ENCODE measurements at regions not wholly inside any gene's neighbourhood (a gene's known extent, or its start where the extent isn't known, plus 50 kb on each side); places are given as distances from the start of the nearest gene placed in this dataset.

DNA sequence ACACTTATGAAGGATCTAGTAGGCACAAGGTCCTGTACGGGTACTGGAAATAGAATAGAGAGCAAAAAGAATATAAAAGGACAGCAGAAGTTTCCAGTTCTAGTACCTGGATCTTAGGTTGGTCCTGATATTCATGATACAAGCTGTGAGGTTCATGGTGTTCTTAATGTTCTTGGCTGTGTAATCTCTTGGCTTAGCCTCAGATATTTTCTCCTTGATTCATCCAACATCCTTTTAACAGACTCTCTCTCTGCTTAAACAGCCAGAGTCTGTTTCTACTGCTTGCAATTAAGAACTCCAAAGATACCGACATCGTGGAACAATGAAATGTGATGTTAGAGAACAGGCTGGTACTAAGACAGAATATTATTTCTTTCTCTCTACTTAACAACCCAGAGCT lies 49.9 kb downstream of the CNTN3 start:
- DNase-seq, result no peak

DNA sequence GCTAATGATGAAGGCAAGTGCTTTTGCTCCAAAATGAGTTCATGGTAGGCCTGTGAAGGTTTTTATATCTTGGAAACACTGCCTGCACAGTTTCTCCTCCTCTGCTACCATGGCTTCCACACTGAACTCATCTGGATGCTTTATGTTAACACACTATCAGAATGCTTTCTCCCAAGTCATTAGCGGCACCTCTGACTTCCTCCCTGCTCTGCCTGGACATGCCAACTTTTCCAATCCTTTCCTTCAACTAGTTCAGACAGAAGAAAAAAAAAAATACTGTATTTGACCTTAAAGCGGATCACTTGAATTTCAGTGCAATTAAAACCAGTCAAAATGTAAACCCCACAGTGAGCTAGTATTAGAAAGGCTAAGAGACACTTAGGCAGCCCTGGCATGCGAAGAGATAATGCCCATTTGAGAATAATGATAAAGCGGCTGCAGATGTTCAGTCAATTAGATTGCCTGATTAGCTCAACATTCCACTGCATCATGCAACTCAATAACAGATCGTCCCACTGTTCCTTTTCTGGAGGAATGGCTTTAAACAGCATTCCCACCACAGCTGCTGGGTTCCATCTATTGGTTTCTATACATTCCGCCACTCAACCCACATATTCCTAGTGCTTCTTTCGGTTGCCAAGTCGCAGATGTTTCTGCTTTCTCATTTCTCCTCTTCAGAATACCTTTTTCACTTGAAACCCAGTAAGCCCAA lies 51.7 kb downstream of the CNTN3 start:
- no peak for DNase-seq

DNA sequence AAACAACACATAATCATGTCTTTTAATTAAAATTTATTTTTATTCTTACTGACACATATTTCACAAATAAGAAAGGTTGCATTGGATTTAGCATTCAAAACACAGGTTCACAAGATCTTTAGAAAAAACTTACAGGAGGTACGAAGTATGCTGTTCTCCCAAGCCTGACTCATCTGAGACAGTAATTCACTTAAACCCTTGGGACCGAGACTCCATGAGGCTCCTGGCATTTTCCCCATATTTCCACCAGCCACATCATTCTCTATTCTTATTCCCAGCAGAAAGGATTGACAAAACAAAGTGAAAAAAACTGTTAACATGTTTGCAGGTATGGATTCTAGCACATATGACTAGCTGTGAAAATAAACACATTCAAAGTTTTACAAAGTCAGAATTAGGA lies 52.6 kb downstream of the CNTN3 start:
- no peak for DNase-seq

DNA sequence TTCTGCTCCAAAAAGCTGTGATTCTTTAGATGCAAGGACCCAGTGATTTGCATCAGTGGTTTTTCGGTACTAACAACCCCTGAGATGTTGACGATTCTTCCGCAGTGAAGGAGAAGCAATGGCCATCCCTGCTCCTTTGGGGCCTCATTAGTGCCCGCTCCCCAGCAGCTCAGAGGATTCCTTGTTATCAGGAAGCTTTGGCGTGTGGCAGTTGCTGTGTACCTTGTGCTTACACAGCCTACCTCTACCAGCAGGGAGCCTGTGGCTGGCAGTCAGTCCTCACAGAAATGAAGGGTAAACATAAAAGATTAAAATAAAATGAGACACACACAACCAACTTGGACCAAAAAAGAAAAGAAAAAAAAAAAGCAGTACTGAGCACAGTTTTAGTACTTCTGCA lies 55.2 kb downstream of the CNTN3 start:
- no peak for DNase-seq

DNA sequence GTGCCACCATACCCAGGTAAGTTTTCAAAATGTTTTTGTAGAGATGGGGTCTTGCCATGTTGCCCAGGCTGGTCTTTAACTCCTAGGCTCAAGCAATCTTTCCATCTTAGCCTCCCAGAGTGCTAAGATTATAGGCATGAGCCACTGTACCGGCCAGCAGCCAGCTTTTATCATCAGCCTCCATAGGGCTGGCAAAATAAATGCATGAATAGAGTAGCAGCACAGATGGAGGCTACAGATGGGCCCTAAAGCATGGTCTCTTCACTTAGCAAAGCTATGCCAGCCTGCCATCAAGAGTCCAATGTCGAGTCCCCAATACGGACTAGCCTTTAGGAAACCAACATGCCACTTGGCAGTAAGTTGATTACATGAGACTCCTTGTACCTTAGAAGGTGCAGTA lies 63.8 kb downstream of the CNTN3 start:
- no peak for DNase-seq

DNA sequence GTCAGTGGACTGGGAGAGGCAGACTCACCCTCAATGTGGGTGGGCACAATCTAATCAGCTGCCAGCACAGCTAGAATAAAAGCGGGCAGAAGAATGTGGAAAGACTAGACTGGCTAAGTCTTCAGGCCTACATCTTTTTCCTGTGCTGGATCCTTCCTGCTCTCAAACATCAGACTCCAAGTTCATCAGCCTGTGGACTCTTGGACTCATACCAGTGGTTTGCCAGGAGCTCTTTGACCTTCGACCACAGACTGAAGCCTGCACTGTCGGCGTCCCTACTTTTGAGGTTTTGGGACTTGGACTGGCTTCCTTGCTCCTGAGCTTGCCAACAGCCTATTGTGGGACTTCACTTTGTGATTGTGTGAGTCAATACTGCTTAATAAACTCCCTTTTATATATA lies 68.0 kb downstream of the CNTN3 start:
- no peak for DNase-seq

DNA sequence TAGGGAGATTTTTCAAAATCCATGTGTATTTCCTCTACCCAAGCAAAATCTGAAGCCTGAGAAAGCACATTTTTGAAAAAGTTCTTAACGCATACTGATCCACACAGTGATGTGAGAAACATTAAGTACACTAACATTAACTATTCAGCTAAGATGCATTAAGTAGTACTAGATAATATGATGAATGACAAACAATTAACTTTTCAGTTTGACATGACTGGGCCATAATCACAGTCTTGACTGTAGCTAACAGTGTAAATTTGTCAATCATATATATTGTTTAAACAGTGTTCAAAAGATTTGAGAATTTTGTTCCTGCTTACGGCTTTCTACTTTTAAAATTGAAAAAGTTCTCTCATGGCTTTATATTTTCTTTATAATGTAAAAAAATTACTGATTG lies 72.0 kb downstream of the CNTN3 start:
- DNase-seq, result no peak

DNA sequence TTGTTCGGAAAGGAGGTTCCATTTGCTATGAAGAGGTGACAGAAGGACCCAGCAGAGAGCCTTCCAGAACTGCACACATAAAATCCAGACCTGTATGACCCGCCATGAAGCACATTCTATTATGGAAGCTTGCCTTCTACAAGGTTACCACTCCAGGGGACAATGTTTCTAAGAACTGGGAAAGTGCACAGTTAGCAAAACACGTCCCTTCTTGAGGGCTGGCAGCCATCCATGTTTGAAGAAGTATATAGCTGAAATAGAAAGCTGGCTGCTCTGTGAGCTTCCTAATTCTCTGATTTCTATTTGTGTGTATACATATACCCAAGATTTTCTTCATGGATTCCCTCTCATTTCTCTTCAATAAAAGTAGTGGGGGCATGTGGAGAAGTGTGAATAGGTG lies 74.6 kb downstream of the CNTN3 start:
- DNase-seq, result no peak

DNA sequence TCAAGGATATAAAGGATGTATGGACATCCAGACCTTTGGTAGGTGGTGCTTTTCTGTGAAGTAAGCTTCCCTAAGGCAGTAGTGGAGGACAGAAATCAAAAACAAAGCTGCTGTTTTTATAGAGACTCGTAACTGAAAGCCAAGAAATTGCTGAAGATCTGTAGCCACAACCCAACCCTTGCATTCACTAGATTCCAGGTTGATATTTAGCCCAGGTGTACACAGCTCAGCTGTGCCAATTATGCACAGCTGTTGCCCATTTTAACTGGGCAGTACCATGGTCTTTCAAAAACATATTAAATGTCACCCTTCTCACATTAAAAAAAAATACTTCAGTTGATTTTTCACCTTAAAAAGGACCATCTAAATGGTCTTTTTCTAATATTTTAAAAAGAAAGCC lies 75.8 kb downstream of the CNTN3 start:
- DNase-seq, result no peak

DNA sequence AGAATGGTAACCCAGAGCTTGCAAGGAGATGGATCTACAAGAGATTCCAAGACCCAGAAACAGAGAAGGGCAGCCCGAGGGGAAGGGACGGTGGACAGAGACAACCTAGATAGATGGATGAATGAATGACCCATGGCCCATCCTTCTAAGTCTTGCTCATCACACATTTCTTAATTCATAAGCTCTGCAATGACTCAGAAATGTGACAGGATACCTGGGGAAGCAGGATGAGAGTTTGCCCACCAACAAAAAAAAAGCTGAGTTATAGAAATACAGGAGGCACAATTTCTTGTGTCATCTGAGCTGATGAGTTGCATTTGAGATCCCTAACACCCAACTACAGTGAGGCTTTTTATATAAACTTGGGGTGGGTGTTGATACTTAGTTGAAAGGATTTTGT lies 76.6 kb downstream of the CNTN3 start:
- DNase-seq, result no peak

DNA sequence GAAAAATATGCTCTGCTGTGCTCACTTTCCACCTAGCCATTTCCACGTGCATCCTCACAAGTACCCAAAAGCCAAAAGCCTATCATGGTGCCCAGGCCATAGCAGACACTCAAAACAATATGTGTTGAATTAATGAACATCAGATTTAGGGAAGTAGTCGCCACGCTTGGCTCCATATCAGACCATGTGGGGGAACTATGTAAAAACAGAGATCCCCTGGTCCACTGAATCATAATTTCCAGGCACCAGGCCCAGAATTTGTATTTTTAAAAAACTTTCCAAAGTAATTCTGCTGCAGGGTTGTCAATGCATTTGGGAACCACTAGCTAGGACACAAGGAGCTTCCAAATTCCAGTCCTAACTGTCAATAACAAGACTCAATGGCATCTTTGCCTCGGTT lies 77.3 kb downstream of the CNTN3 start:
- DNase-seq, result no peak

DNA sequence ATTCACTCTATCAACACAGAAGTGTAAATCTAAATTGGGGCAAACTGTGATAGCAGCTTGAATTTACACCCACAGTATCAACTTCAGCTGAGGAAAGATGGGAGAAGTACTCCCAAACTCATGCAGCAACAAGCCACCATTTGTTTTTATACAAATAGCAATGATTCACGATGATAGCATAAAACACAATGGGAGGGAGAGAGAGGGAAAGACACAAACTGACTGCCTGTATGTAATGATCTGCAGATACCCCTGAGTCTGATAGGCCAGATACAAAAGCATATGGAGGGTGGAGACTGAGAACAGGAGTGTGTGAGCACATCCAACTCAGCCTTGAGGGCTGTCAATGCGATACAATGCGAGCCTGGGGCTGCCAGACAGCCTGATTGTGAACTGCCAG lies 79.2 kb downstream of the CNTN3 start:
- DNase-seq, result no peak

DNA sequence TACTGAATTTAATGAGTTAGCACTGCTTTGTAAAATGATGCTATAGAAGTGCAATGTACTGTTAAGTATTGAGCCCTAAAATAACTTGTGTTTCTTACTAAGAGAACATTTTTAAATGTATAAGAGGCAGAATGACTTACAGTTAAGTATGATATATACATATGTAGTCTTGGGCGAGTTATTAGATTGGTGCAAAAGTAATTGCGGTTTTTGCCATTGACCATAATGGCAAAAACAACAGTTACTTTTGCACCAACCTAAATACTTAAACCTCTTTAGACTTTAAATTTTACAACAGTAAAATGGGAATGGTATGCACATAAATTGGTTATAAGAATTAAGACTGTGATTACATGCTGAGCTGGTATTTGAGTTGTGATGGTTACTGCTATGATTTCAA lies 79.8 kb downstream of the CNTN3 start:
- no peak for DNase-seq

DNA sequence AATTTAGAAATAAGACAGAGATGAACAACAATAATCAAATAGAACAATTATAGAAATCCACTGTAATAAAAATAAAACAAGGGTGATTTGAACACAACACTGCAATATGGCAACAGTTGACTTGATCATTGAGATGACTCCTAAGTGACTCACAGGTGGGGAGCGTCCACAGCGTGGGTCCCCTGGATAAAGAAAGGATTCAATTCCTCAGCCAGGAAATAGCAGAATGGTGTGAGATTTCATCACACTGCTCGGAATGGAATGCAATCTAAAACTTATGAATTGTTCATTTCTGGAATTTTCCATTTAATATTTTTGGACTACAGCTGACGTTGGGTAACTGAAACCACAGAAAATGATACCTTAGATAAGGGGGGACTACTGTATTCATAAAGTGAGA lies 82.0 kb downstream of the CNTN3 start:
- DNase-seq, result no peak

DNA sequence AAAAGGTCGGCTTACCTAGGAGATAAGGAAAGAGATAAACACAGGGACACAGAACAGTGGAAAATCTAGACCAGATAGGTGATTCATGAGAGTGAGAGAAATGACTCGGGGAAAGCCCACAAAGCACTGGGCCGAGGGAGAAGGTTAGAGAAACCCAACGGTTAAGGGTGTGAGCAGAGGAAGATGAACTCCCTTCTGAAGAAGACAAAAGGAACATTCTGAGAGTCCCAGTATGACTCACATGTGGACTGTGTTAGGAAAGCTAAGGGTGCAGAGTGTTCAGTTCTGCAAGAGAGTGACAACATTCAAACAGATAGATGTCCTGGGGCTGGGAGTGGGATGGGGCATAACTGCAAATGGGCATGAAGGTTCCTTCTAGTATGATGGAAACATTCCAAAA lies 83.0 kb downstream of the CNTN3 start:
- DNase-seq, result no peak

DNA sequence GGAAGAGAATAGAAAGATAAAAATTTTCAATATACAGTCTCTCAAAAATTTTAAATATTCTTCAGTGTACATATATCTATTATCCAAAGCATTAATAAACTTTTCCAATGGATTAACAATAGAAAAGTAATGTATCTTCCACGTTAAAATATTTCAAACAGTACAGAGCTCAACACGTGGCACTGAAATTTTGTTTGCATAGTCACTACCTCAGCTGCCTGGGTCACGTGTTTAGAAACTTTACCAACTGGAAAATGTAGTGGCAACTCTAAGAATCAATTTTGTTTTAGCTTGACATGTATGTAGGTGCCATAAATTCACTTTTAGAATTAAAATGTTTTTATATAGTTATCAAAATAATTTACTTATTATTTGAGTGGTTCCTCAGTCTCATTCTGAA lies 85.3 kb downstream of the CNTN3 start:
- no peak for DNase-seq

DNA sequence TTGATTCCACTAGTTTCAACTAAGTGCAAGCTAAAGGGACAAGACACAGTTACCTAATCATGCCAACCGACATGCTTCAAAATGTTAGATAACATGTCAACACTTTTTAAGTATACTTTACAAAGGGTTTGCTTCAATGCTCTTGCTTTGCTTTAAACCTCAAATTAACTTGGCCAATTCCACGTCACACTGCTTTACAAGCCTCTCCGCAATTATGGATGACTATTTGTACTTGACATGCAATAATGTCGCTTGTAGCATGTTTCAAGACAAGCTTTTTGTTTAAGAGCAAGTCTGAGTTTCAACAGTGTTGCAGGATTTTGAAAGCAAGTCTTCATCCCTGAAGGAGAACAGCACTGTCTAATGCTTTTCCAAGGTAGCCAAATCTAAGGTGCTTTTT lies 86.9 kb downstream of the CNTN3 start:
- no peak for DNase-seq

DNA sequence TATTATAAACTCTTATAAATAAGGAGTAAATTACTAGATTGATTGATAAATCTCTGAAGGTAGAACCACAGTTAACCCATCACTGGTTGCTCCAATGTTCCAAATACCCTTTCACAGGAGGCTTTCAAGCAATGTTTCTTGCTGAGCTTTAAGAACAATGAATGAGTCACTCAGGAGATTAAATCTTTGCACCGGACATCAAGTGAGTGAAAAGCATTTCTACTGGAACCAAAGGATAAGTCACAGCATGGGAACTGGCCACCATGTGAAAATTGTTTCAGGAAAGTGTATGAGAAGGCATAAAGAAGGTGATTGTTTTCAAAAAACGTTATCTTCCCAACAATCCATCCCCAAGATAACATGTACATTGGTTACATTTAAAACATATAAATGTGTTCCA lies 90.6 kb downstream of the CNTN3 start:
- no peak for DNase-seq

DNA sequence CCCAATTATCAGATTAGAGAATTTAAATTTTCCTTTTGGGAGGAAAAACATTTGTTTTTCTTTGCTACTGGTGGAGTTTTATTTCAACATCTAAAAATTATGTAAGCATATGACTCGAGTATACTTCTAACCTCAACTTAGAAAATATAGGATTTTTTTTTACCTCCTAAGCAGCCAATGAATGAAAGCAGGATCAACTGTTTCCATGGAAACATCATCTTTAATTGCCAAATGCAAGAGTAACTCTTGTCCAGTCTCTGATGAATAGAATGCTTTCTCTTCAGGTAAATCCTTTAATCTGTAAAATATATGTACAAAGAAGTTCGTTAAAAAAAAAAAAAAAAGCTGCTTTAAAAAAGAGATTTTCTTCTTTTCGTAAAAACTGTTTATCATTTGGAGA lies 93.6 kb downstream of the CNTN3 start:
- no peak for DNase-seq

DNA sequence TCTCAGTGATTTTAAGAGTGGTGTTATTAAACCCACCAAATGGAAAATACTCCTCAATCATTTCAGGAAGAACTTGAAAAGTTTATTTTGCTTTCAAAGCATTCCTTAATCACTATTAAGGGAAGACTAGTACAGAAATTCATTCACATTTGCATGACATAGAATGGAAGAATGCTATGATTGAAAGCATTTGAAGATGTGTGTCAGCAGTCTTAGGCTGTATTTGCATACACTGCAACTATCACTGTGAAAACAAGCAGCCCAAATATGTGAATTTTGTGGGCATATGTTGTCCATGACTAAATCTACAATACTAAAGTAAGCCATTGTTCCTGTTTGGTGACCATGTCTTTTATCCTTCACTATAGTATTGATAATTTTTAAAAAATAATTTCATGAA lies 95.8 kb downstream of the CNTN3 start:
- no peak for DNase-seq

DNA sequence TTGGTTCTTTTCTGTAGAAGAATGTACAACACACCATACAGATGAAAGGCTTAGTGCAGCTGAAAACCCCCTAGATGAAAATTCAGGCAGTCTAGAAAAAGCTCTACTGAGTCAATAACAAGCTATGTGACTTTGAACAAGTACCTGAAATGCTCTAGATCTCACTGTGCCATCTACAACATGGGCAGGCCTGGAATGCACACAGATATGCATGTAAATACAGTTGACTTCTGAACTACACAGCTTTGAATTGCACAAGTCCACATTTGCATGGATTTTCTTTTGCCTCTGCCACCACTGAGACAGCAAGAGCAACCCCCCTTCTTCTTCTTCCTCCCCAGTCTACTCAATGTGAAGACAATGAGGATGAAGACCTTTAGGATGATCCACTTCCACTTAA lies 98.4 kb downstream of the CNTN3 start:
- DNase-seq, result no peak

DNA sequence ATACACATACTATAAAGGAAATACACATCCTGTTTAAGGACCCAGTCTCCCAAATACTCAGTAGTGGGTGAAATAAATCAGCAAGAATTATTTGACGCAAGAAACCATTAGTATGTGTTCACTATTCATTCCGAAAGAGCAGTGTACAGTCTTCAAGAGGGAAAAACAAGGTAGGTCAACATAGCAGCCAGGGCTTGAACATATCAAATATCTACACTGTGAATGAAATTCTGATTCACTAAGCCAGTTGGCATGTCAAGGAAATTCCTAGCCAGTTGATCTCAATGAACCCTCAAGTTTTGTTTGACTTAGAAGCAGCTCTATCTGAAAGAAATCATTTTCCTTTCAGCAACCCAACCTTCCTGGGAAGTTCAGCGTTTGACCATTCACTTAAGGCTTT lies 99.0 kb downstream of the CNTN3 start:
- no peak for DNase-seq

DNA sequence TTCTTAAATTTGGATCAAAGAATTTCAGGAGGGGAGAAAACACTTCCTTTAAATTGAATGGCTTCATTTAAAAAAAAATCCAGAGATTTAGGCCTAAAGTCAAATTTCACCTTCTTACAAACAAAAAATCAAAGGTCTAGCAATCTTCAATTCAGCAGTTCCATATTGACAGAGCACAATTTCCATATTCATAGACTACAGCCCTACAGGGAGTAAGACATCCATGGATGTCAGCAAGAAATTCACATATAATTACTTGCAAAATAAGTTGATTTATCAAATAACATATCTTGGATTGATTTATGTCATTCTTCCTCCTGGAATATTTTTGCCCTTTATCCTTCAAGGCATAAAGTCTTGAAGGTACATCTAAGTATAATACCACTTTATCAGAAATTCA lies 103.4 kb downstream of the CNTN3 start:
- no peak for DNase-seq

DNA sequence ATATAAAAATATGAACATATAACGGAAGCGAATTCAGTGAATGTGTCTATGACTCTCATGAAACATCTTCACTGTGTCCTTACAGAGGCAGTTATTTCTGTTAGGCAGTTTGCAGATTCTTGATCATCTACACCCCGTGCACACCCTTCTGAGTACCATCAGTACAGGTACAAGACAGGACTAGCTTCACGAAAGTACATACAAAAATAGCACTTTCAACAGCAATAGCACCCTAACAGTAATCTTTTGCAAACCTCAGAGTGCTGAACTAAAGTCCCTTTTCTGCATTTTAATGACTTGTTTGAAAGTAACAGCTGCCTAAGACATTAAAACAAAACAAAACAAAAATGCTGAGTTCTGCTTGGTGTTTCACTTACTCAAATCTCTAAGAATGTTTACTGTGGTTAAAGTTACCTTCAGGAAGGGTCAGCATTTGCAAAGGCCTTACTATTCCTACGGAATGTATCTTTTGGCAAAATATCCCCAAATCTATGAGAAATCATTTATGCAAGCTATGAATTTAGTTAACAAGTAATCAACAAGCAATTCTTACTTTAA lies 104.1 kb downstream of the CNTN3 start:
- DNase-seq, result no peak

DNA sequence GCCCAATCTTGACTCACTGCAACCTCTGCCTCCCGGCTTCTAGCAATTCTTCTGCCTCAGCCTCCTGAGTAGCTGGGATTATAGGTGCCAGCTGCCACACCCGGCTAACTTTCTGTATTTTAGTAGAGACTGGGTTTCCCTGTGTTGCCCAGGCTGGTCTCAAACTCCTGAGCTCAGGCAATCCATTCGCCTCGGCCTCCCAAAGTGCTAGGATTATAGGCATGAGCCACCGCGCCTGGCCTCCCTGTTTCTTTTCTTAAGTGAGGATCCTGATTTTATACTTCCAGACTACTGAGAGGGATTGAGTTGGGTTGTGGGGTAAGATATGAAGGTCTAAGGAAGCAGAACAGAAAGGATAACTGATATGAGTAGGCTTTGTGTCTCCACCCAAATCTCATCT lies 106.8 kb downstream of the CNTN3 start:
- no peak for DNase-seq

DNA sequence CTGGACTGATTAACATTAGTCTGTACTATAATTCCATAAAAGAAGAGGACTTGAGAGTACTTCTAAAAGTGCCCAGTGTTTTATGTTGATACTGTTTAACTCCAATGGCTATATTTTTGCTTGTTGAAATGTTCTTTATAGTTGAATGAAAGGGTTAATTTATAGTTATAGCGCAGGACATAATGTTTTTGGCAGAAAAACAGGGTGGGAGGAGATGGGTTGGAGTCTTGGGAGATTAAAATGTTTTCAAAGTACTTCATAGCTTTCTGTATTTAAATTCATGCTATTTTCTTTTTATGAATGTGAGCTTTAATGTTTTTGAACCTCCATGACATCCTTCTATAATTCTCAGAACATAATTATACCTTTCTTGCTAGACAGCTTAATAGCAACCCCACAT lies 108.2 kb downstream of the CNTN3 start:
- no peak for DNase-seq
